B cell (primary cell): ENCODE measurements at regions not wholly inside any gene's neighbourhood (a gene's known extent, or its start where the extent isn't known, plus 50 kb on each side); places are given as distances from the start of the nearest gene placed in this dataset.

ENCODE experiments used
- EZH2 ChIP-seq: IDR thresholded peaks from 2 replicates; pipeline ENCODE4 v1.6.1; 2012; ENCODE audit warnings: borderline replicate concordance, low read depth, mild to moderate bottlenecking, moderate library complexity, low read length; ENCODE audit not compliant: insufficient read depth, poor library complexity, severe bottlenecking
- TF ChIP-seq, protein P1 (sequence below): fragments of 200-600 bp; IDR thresholded peaks from one replicate; pipeline ENCODE4 v1.8.0; 2022; ENCODE audit warnings: antibody characterized with exemption, mild to moderate bottlenecking

DNA sequence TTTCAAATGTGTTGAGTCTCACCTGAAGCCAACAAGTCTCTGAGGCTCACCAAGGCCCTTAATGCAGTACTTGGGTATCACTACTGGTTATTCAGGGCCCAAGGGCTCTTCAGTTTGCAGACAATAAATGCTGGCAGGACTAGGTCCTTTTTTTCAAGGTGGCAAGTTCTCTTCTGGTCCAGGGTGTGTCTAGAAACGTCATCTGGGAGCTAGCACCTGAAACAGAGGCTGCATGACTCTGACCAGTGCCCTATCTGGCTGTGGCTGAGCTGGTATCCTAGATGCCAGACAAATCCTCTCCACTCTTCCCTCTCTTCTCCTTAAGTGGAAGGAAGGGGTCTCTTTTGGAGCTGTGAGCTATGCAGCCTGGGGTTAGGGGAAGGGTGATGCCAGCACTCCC, 276.8 kb downstream of the PYDC2 start:
- TF ChIP-seq, protein P1, sequence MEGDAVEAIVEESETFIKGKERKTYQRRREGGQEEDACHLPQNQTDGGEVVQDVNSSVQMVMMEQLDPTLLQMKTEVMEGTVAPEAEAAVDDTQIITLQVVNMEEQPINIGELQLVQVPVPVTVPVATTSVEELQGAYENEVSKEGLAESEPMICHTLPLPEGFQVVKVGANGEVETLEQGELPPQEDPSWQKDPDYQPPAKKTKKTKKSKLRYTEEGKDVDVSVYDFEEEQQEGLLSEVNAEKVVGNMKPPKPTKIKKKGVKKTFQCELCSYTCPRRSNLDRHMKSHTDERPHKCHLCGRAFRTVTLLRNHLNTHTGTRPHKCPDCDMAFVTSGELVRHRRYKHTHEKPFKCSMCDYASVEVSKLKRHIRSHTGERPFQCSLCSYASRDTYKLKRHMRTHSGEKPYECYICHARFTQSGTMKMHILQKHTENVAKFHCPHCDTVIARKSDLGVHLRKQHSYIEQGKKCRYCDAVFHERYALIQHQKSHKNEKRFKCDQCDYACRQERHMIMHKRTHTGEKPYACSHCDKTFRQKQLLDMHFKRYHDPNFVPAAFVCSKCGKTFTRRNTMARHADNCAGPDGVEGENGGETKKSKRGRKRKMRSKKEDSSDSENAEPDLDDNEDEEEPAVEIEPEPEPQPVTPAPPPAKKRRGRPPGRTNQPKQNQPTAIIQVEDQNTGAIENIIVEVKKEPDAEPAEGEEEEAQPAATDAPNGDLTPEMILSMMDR = no peak
- no peak for TF ChIP-seq EZH2
